GM12864 (cell line): ENCODE measurements at regions not wholly inside any gene's neighbourhood (a gene's known extent, or its start where the extent isn't known, plus 50 kb on each side); places are given as distances from the start of the nearest gene placed in this dataset.

Source experiments
- DNase-seq: peaks from one replicate; pipeline ENCODE4 v3.0.0-alpha.2; 2011; ENCODE audit warnings: low read depth
- H3K4me3 ChIP-seq: 2 replicates; pipeline ENCODE4 v1.5.1; 2011; ENCODE audit warnings: mild to moderate bottlenecking, low read depth, low read length, control low read depth
- CTCF ChIP-seq: IDR thresholded peaks from 2 replicates; pipeline ENCODE4 v1.5.1; 2011; ENCODE audit warnings: low read depth, mild to moderate bottlenecking, moderate library complexity, low read length, control low read depth, inconsistent platforms; ENCODE audit errors: missing control alignments

GRCh38 chr11:24386546-24387397, 110.1 kb upstream of the LUZP2 start:
- DNase-seq = no peak
- H3K4me3 ChIP-seq = no peak overlapping the region

GRCh38 chr11:24389575-24389974, 107.3 kb upstream of the LUZP2 start:
- no peak for DNase-seq
- no peak overlapping the region for H3K4me3 ChIP-seq
- no peak for TF ChIP-seq CTCF

More at GRCh38 chr11:24386546-24387397, 110.1 kb upstream of the LUZP2 start:
- TF ChIP-seq CTCF = no peak

- no peak for DNase-seq
- no peak overlapping the region for H3K4me3 ChIP-seq
- no peak for TF ChIP-seq CTCF
Observed at GRCh38 chr11:24390016-24390415, 106.8 kb upstream of the LUZP2 start.

GRCh38 chr11:24390762-24391161, 106.1 kb upstream of the LUZP2 start:
- no peak for DNase-seq
- TF ChIP-seq CTCF = no peak
- H3K4me3 ChIP-seq = no peak overlapping the region

GRCh38 chr11:24391167-24391566, 105.7 kb upstream of the LUZP2 start:
- H3K4me3 ChIP-seq = no peak overlapping the region
- no peak for TF ChIP-seq CTCF
- no peak for DNase-seq

GRCh38 chr11:24400059-24400665, 96.7 kb upstream of the LUZP2 start:
- no peak for TF ChIP-seq CTCF
- no peak overlapping the region for H3K4me3 ChIP-seq
- no peak for DNase-seq
